ENCODE measurements at regions not wholly inside any gene's neighbourhood (a gene's known extent, or its start where the extent isn't known, plus 50 kb on each side); places are given as distances from the start of the nearest gene placed in this dataset.
A peak's percentile ranks its signal among the peaks of the same experiment; 100 is the strongest.

GRCh38 chr1:194060481-194060880 lies 874.1 kb upstream of the B3GALT2 start:
- DNase-seq (ENCODE audit: low read depth, low spot score) (no peak), FAIRE-seq (no peak)
- H3K9ac ChIP-seq (replicated peaks; ENCODE audit: extremely low read depth, insufficient read depth, low read length) = no peak overlapping the region
- H3K4me3 ChIP-seq (replicated peaks in 1 of 3; ENCODE audit: insufficient read depth in 1 of 3, low read depth in 1 of 3, low read length in 3 of 3) = no peak overlapping the region
- no TSS peak for BruUV-seq (replicated peaks)
- no peaks in the 10 kb centered on the region for H4K20me1 ChIP-seq (replicated peaks; ENCODE audit: control insufficient read depth, extremely low read depth, insufficient read depth, low read length)
- dilution Hi-C loops (cut with MboI; ENCODE audit: extremely low pct_ligation_motif_present, low sequenced_read_pairs) = no loop called here
- H3K4me2 ChIP-seq (ENCODE audit: insufficient read depth, low read length) = no peak overlapping the region
- peak overlapping the region; percentile 62 for H2AFZ ChIP-seq (ENCODE audit: low read depth, low read length)
- POLR2A ChIA-PET = no interaction called here
- CTCF ChIA-PET = no interaction called here
- no peaks in the 10 kb centered on the region for H3K9me3 ChIP-seq (replicated peaks; ENCODE audit: control insufficient read depth, insufficient read depth, low read length)
- no peaks in the 10 kb centered on the region for H3K9me1 ChIP-seq (replicated peaks; ENCODE audit: control insufficient read depth, extremely low read depth, insufficient read depth, low read length)
- intact Hi-C loops (cut with micrococcal nuclease) = loop anchor here (10.0 kb wide), 1 partner anchor 646 kb away; no protein-coding TSS in a partner anchor
- no peaks in the 10 kb centered on the region for H3K27me3 ChIP-seq (ENCODE audit: control insufficient read depth in 2 of 2, insufficient read depth in 2 of 2, low read length in 2 of 2)
- no peaks in the 10 kb centered on the region for H3K36me3 ChIP-seq (ENCODE audit: control insufficient read depth in 2 of 2, extremely low read depth in 1 of 2, insufficient read depth in 2 of 2, low read length in 2 of 2)
- H3K27ac ChIP-seq (ENCODE audit: insufficient read depth, low read depth, low read length) = no peak overlapping the region
- H3K79me2 ChIP-seq (ENCODE audit: control insufficient read depth, insufficient read depth, low read length) = no peaks in the 10 kb centered on the region
- TF ChIP-seq POLR2A (IDR thresholded peaks at IDR 0.05; ENCODE audit: low read depth, low read length) (no peak), POLR2AphosphoS5 (IDR thresholded peaks at IDR 0.05; ENCODE audit: insufficient read depth, low read depth, low read length) (no peak), CTCF (IDR thresholded peaks at IDR 0.05; ENCODE audit: extremely low read depth in 1 of 2, insufficient read depth in 1 of 2, low read depth in 1 of 2, low read length in 2 of 2) (no peak), GATA2 (IDR thresholded peaks at IDR 0.05; ENCODE audit: insufficient read depth, insufficient read length, low read depth, low read length) (no peak), JUN (IDR thresholded peaks at IDR 0.05; ENCODE audit: borderline replicate concordance, insufficient read depth, insufficient read length, low read depth) (no peak), MYC (IDR thresholded peaks at IDR 0.05; ENCODE audit: low read depth, low read length) (no peak), MAX (IDR thresholded peaks at IDR 0.05; ENCODE audit: insufficient read depth, insufficient read length) (no peak), EZH2 (IDR thresholded peaks at IDR 0.05; ENCODE audit: borderline replicate concordance, low read depth, low read length, severe bottlenecking) (no peak), FOS (IDR thresholded peaks at IDR 0.05; ENCODE audit: borderline replicate concordance, insufficient read depth, low read length) (no peak)
- peaks cover 30% of the 10 kb centered on the region for H3K4me1 ChIP-seq (ENCODE audit: control insufficient read depth, extremely low read depth, insufficient read depth, low read length)
